Suprapubic skin (tissue), 4 donors: ENCODE measurements at regions not wholly inside any gene's neighbourhood (a gene's known extent, or its start where the extent isn't known, plus 50 kb on each side); places are given as distances from the start of the nearest gene placed in this dataset.

ENCODE experiments used
- DNase-seq, 2 donors: peaks; one replicate each; pipeline ENCODE4 v3.0.0-alpha.2; 2019; ENCODE audit warnings: low spot score in 2 of 2
- H3K27ac ChIP-seq: fragments of 200-600 bp; sonication (generic); one replicate; pipeline ENCODE4 v1.5.1; 2019
- H3K27me3 ChIP-seq: fragments of 200-600 bp; sonication (generic); one replicate; pipeline ENCODE4 v1.5.1; 2019
- H3K36me3 ChIP-seq: fragments of 200-600 bp; sonication (generic); one replicate; pipeline ENCODE4 v1.5.1; 2019
- H3K4me1 ChIP-seq: fragments of 200-600 bp; sonication (generic); one replicate; pipeline ENCODE4 v1.5.1; 2019
- H3K4me3 ChIP-seq: fragments of 200-600 bp; sonication (generic); one replicate; pipeline ENCODE4 v1.5.1; 2019; ENCODE audit warnings: mild to moderate bottlenecking
- H3K9me3 ChIP-seq: fragments of 200-600 bp; sonication (generic); one replicate; pipeline ENCODE4 v1.5.1; 2019
- EP300 ChIP-seq: sonication (generic); formaldehyde crosslinking; IDR thresholded peaks from one replicate; pipeline ENCODE4 v1.6.1; 2017; ENCODE audit warnings: antibody characterized with exemption
- POLR2A ChIP-seq, 2 donors: fragments of 450-650 bp; IDR thresholded peaks; one replicate each; pipeline ENCODE4 v1.6.1; 2017; ENCODE audit warnings: antibody characterized with exemption in 2 of 2, mild to moderate bottlenecking in 2 of 2, moderate library complexity in 2 of 2
- POLR2AphosphoS5 ChIP-seq, 3 donors: sonication (generic); formaldehyde crosslinking; IDR thresholded peaks; one replicate each; pipeline ENCODE4 v1.6.1; 2017; ENCODE audit warnings: antibody characterized with exemption in 3 of 3
- WGBS: methylation state at CpG from one replicate; pipeline ENCODE4 v1.1.5; 2018; 5-methylcytosine and 5-hydroxymethylcytosine counted together
- TF ChIP-seq, protein P1 (sequence below), 2 donors: fragments of 200-600 bp in 1 of 2; fragments of 450-650 bp in 1 of 2; sonication (generic) in 1 of 2; IDR thresholded peaks; one replicate each; pipeline ENCODE4 v1.5.1; 2016 to 2019; ENCODE audit warnings: antibody characterized with exemption in 2 of 2, mild to moderate bottlenecking in 1 of 2, moderate library complexity in 1 of 2

DNA sequence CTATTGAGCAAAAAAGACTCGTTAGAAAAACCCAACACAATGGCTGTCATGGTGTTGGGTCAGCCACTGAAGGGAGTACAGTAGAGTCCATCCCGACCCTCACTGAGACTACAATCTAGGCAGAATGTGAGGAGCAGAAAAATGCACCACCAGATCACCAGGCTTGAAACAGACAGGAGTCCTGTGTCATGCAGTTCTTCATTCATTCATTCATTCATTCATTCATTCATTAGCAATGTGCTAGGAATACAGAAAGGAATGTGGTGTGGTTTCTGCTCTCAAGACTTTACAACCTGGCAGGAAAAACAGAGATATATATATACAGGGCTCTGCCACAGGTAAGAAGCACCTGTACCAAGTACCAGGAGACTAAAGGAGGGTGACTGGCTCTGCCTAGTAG is 392.3 kb downstream of the OMA1 start:
- DNase-seq: no peak
- TF ChIP-seq EP300 (no peak), POLR2AphosphoS5 (IDR thresholded peaks at IDR 0.05) (no peak), POLR2A (IDR thresholded peaks at IDR 0.05) (no peak)
- TF ChIP-seq, protein P1, sequence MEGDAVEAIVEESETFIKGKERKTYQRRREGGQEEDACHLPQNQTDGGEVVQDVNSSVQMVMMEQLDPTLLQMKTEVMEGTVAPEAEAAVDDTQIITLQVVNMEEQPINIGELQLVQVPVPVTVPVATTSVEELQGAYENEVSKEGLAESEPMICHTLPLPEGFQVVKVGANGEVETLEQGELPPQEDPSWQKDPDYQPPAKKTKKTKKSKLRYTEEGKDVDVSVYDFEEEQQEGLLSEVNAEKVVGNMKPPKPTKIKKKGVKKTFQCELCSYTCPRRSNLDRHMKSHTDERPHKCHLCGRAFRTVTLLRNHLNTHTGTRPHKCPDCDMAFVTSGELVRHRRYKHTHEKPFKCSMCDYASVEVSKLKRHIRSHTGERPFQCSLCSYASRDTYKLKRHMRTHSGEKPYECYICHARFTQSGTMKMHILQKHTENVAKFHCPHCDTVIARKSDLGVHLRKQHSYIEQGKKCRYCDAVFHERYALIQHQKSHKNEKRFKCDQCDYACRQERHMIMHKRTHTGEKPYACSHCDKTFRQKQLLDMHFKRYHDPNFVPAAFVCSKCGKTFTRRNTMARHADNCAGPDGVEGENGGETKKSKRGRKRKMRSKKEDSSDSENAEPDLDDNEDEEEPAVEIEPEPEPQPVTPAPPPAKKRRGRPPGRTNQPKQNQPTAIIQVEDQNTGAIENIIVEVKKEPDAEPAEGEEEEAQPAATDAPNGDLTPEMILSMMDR (IDR thresholded peaks at IDR 0.05): no peak
- 89% methylated on average over 2 of the region's 2 CpGs for WGBS

DNA sequence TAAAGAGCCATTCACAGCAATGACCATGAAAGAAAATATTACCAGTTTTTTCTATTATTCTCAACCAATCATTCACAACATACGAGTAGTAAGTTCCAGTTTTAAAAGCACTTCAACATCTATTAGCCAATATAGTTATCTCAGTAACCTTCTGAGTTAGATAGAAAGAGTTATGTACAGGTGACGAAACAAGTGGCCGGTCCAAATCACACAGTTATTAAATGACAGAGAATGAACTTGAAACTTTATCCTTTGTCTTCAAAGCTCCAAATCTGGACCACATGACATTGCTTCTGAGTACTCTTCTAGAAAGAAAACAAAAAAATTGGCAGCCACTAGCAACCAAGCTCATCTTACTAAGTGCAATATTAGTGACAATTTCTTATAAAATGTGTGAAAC is 393.8 kb downstream of the OMA1 start:
- no peaks in the 10 kb centered on the region for H3K4me1 ChIP-seq
- H3K4me3 ChIP-seq: no peak overlapping the region
- TF ChIP-seq POLR2AphosphoS5 (IDR thresholded peaks at IDR 0.05): no peak
- TF ChIP-seq, protein P1 (IDR thresholded peaks at IDR 0.05): no peak
- TF ChIP-seq POLR2A (IDR thresholded peaks at IDR 0.05): no peak
- TF ChIP-seq EP300: no peak
- no peaks in the 10 kb centered on the region for H3K9me3 ChIP-seq
- WGBS: 96% methylated on average over 3 of the region's 3 CpGs
- no peak overlapping the region for H3K27ac ChIP-seq
- no peaks in the 10 kb centered on the region for H3K27me3 ChIP-seq
- no peak for DNase-seq
- H3K36me3 ChIP-seq: no peaks in the 10 kb centered on the region

More for the DNA sequence above, 392.3 kb downstream of the OMA1 start:
- H3K4me3 ChIP-seq: no peak overlapping the region
- no peaks in the 10 kb centered on the region for H3K27me3 ChIP-seq
- H3K9me3 ChIP-seq: no peaks in the 10 kb centered on the region
- no peak overlapping the region for H3K27ac ChIP-seq
- H3K36me3 ChIP-seq: no peaks in the 10 kb centered on the region
- no peaks in the 10 kb centered on the region for H3K4me1 ChIP-seq

DNA sequence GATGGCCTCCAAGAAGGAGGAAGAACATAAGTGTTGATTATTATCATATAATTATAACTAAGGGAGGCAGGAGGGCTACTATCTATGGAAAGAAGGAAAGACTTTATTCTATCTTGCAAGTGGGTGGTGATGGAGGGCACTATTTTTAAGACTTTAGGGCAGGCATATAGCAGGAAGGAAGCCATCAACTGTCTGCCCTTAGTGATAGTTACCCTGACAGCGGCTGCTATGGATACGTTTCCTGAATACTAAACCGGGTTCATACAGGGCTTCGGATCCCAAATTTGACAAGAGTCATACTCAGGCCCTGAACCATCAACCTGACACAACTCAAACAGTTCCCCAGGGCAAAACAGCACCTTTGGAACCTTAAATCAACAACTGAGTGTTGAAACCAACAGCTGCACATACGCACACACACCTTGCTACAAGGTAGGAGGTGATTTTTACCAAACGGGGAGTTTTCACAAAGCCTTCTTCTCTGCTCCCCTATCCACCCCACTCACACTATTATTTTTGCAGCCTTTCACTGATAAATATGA is 397.2 kb downstream of the OMA1 start:
- Histone ChIP-seq H3K4me3 (no peak overlapping the region), H3K27me3 (no peaks in the 10 kb centered on the region), H3K4me1 (no peaks in the 10 kb centered on the region), H3K27ac (no peak overlapping the region), H3K36me3 (no peaks in the 10 kb centered on the region), H3K9me3 (no peaks in the 10 kb centered on the region)
- DNase-seq: no peak
- no peak for TF ChIP-seq EP300
- TF ChIP-seq POLR2A (IDR thresholded peaks at IDR 0.05): no peak
- TF ChIP-seq POLR2AphosphoS5 (IDR thresholded peaks at IDR 0.05): no peak
- TF ChIP-seq, protein P1 (IDR thresholded peaks at IDR 0.05): no peak
- WGBS: 75% methylated on average over 6 of the region's 6 CpGs

DNA sequence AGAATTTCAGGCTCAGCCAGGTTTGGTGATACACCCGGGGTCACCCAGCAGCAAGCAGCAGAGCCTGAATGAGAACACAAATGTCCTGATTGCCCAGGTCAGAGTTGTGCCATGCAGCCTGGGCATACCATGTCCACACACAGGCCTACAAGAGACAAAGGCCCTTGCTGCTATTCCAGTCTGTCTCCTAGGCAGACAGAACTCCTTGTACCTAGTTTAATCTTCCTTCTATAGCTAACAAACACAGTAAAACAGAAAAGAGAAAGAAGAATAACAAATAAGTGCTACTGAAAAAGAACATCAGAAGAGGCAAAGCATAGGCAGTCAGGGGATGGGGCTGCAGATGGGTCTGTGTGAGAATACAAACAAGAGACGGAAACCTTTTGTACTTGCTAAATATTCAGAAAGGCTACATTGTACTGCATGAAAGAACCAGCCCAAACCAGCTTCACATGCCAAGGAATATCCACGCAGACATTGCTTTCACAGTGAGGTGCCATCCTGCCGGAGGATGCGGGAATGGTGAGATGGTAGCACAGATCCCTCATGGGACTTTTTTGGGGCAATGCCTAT is 401.7 kb downstream of the OMA1 start:
- TF ChIP-seq POLR2AphosphoS5 (IDR thresholded peaks at IDR 0.05) (no peak), POLR2A (IDR thresholded peaks at IDR 0.05) (no peak), EP300 (no peak)
- TF ChIP-seq, protein P1 (IDR thresholded peaks at IDR 0.05): no peak
- WGBS: 88% methylated on average over 5 of the region's 5 CpGs
- H3K4me3 ChIP-seq: no peak overlapping the region
- H3K4me1 ChIP-seq: no peaks in the 10 kb centered on the region
- H3K36me3 ChIP-seq: no peaks in the 10 kb centered on the region
- H3K27me3 ChIP-seq: no peaks in the 10 kb centered on the region
- H3K27ac ChIP-seq: no peak overlapping the region
- no peaks in the 10 kb centered on the region for H3K9me3 ChIP-seq
- no peak for DNase-seq

DNA sequence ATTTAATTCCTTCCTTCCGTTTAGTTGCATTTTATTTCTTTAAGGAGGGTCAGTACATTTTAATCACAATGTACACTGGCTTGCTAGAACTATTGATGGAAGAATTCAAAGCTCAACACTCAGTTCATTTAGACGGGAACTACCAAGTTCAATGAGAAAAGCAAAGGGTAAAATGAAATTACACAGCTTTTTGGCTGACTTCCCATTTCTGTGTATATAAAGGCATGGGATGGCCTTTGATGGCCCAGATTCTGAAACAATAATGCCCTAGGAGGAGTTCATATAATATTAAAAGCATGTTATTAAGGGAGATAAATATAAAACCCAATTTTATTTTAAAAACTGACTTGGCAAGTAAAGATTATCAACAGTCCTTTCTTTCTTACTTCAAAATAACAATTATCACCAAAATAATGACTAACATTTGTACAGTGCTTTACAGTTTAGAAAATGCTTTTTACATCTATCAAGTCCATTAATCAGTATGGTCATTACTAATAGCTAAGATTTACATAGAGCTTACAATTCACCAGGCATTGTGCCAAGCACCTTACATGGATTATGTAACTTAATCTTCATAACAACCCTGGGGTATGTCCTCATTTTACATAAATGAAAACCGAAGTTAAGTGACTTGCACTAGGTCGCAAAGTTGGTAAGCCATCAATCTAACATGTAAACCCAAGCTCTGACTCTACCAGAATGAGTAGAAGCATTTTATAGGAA is 402.4 kb downstream of the OMA1 start:
- no peak overlapping the region for H3K27ac ChIP-seq
- no peaks in the 10 kb centered on the region for H3K27me3 ChIP-seq
- DNase-seq: no peak
- 53% methylated on average over 4 of the region's 4 CpGs for WGBS
- H3K36me3 ChIP-seq: no peaks in the 10 kb centered on the region
- TF ChIP-seq POLR2A (IDR thresholded peaks at IDR 0.05): no peak
- no peak for TF ChIP-seq POLR2AphosphoS5 (IDR thresholded peaks at IDR 0.05)
- TF ChIP-seq, protein P1 (IDR thresholded peaks at IDR 0.05): no peak
- TF ChIP-seq EP300: no peak
- no peaks in the 10 kb centered on the region for H3K4me1 ChIP-seq
- H3K4me3 ChIP-seq: no peak overlapping the region
- H3K9me3 ChIP-seq: no peaks in the 10 kb centered on the region
